Right cardiac atrium (tissue), 5 donors: ENCODE measurements at regions not wholly inside any gene's neighbourhood (a gene's known extent, or its start where the extent isn't known, plus 50 kb on each side); places are given as distances from the start of the nearest gene placed in this dataset.

Source experiments
- ATAC-seq, 2 donors: fragments of 200-7000 bp; cut with Tn5 transposase; one replicate each; pipeline versions ENCODE4 v1.8.0 to v1.9.1; 2020; ENCODE audit warnings: moderate library complexity in 2 of 2, mild to moderate bottlenecking in 1 of 2
- DNase-seq, 3 donors: peaks; one replicate each; pipeline ENCODE4 v3.0.0-alpha.2; 2020
- H3K27ac ChIP-seq: one replicate; pipeline ENCODE4 v1.5.1; 2013; ENCODE audit warnings: mild to moderate bottlenecking, low read length, control low read depth, moderate library complexity
- H3K27me3 ChIP-seq: one replicate; pipeline ENCODE4 v1.6.1; 2013; ENCODE audit not compliant: control insufficient read depth, insufficient read depth
- H3K4me1 ChIP-seq: one replicate; pipeline ENCODE4 v1.6.1; 2013; ENCODE audit warnings: low read length; ENCODE audit not compliant: control insufficient read depth, insufficient read depth
- H3K4me3 ChIP-seq: one replicate; pipeline ENCODE4 v1.5.1; 2013; ENCODE audit warnings: low read length, control low read depth
- H3K9me3 ChIP-seq: one replicate; pipeline ENCODE4 v1.6.1; 2013; ENCODE audit warnings: low read length; ENCODE audit not compliant: control insufficient read depth
- WGBS: extraction: QIAGEN DNeasy Blood & Tissue Kit; methylation state at CpG from one replicate; pipeline ENCODE4 v1.1.7; 2013; 5-methylcytosine and 5-hydroxymethylcytosine counted together
- intact Hi-C, 4 donors: fragments of 100-400 bp; cut with DNase I; formaldehyde crosslinking; loops; one replicate each; pipeline versions ENCODE4 v1.11.0 to v1.14.0; 2022 to 2023
- donor health status: healthy with polysubstance abuse.
- donor health status: DM: no; HTN: yes; CAD: no.
- donor health status: DM: no; HTN: no; CAD: no.
- donor health status: DM: no; HTN: yes; CAD: no; lungs with severe emphysema.
- donor health status: DM: yes; HTN: yes; CAD: no.

DNA sequence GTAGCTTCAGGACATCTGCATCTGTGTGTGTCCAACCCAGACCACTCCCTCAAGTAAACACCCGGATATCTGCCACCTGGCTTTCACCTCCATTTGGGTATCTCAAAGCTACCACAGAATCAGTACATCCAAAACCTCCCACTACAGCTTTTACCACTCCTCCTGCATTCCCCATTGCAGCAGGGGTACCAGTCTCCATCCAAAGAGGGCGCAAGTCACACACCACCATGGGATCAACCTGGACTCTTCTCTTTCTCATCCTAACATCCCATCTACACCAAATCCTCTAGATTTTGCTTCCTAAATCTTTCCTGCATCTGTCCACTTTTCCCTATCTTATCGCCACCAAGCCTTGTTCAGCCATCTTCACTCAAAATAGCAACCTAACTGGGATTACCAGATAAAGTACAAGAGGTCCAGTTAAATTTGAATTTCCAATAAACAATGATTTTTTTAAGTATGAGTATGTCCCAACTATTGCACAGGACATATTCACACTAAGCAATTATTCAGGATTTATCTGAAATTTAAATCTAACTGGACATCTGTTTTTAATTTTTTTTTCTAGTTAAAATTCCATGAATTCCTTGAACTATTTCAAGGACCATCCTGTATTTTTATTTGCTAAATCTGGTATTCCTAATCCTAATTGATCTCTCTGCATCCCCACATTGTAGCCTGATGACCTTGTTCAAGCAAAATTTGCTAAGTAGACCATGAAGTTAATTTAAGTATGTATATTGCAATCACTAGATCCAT, 164.3 kb upstream of the MLN start:
- intact Hi-C loops = no loop called here
- Histone ChIP-seq H3K27ac (no peak overlapping the region), H3K27me3 (no peaks in the 10 kb centered on the region), H3K4me1 (no peaks in the 10 kb centered on the region), H3K4me3 (no peak overlapping the region), H3K9me3 (no peaks in the 10 kb centered on the region)
- ATAC-seq (no peak), DNase-seq (no peak)
- WGBS = 34% methylated on average over 3 of the region's 3 CpGs

DNA sequence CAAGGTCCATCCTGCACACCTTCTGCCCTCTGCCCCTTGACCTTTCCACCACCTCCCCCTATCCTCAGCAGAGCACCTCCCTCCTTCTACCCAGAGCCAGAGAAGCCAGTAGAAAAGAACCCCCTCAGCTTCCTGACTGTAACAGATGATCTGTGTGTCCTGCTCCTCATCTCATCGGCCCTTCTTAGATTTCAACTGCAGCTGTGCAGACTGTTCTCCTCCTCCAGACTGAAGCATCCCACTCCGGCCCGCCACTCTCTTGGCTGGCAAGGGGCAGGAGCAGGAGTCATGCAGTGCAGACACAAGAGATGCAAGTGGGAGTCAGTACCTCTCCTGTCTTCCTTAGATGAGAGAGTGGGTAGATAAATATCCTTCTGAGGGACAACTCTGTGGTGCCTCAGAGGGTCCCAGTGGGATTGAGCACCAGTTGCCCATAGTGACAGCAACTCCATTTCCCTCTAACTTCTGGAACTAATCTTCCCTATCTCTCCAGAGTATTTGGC, 163.5 kb upstream of the MLN start:
- H3K27me3 ChIP-seq = no peaks in the 10 kb centered on the region

DNA sequence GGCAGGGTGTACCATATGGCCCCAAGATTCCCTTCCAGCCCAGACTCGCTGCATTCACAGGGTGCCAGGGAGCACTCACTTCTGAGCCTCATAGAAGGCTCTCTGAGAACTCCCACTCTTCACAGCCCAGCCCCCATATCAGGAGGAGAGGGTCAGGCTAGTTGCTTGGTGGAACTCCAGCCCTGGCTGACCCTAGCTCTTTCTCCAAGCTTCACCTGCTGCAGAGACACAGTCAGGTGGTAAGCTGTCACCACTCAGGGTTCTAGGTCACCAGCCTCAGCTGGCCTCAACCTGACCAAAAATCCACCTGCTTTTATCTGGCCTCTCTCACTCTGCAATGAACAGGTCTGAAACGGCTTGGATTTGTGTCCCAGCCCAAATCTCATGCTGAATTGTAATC, 162.7 kb upstream of the MLN start:
- Histone ChIP-seq H3K9me3 (no peaks in the 10 kb centered on the region), H3K27me3 (no peaks in the 10 kb centered on the region), H3K4me3 (no peak overlapping the region), H3K27ac (no peak overlapping the region), H3K4me1 (no peaks in the 10 kb centered on the region)
- DNase-seq = no peak
- no peak for ATAC-seq
- WGBS = 70% methylated on average over 2 of the region's 2 CpGs
- intact Hi-C loops = no loop called here

More for the DNA sequence above, 163.5 kb upstream of the MLN start:
- no peak for DNase-seq
- ATAC-seq = no peak
- intact Hi-C loops = no loop called here
- H3K27ac ChIP-seq = no peak overlapping the region
- no peaks in the 10 kb centered on the region for H3K4me1 ChIP-seq
- H3K9me3 ChIP-seq = no peaks in the 10 kb centered on the region
- no peak overlapping the region for H3K4me3 ChIP-seq
- 48% methylated on average over 3 of the region's 3 CpGs for WGBS

DNA sequence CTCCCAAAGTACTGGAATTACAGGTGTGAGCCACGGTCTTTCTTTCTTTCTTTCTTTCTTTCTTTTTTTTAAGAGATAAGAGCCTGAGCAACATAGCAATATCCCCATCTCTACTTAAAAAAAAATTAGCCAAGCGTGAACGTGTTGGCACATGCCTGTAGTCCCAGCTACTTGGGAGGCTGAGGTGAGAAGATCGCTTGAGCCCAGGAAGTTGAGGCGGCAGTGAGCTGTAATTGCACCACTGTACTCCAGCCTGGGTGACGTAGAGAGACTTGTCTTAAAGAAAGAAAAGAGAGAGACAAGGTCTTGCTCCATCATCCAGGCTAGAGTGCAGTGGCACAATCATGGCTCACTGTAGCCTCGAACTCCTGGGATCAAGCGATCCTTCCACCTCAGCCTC, 162.0 kb upstream of the MLN start:
- Histone ChIP-seq H3K4me1 (no peaks in the 10 kb centered on the region), H3K9me3 (no peaks in the 10 kb centered on the region), H3K27me3 (no peaks in the 10 kb centered on the region), H3K27ac (no peak overlapping the region), H3K4me3 (no peak overlapping the region)
- intact Hi-C loops = no loop called here
- 86% methylated on average over 8 of the region's 8 CpGs for WGBS
- ATAC-seq (no peak), DNase-seq (no peak)

DNA sequence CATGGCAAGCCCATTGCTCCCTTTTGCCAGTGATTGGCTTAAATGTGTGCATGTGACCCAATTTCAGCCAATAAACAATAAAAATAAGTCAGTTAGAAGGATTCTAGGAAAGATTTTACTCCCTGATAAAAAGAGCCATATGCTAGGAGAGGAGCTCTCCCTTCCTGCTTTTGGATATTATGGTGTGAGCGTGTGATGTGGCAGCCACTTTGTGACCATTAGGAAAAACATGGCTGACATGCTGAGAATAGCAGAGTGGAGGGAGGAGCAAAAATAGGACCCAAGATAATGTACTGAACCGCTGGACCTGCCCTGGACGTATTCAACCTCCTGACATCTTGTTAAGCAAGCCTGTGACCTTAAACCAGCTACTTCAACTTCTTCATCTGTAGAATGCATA, 160.6 kb upstream of the MLN start:
- no peaks in the 10 kb centered on the region for H3K27me3 ChIP-seq
- H3K9me3 ChIP-seq = no peaks in the 10 kb centered on the region
- no peaks in the 10 kb centered on the region for H3K4me1 ChIP-seq
- DNase-seq = no peak
- intact Hi-C loops = no loop called here
- no peak overlapping the region for H3K4me3 ChIP-seq
- 85% methylated on average over 3 of the region's 3 CpGs for WGBS
- no peak for ATAC-seq
- H3K27ac ChIP-seq = no peak overlapping the region

DNA sequence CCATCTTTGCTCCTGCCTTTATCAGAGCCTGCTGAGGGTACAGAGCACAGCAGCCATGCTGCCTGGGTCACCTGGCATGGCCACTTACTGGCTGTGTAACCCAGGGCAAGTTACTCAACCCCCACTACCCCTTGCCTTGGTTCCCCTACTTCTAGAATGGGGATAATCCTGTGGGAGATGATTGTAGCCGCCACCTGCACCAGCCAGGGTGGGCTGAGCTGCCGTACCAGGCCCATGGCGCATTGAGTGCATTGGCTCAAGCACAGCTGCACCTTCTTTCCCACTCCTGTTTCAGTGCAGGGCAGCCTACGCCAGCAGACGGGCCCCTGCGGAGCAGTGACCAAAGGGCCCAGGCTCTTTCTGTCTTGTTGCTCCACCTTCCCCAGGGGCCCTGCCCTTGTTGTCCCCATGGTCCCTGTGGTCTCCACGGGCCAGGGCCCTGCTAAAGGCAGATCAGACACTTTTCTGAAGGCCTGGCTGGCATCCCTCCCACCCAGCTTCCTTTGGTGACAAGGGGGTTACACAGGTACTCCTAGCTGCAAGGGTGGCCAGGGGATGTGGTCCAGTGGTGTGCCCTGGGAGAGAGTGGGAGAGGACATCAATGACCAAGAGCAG, 159.4 kb upstream of the MLN start:
- 91% methylated on average over 7 of the region's 7 CpGs for WGBS
- Histone ChIP-seq H3K4me1 (no peaks in the 10 kb centered on the region), H3K4me3 (no peak overlapping the region), H3K9me3 (no peaks in the 10 kb centered on the region), H3K27ac (no peak overlapping the region), H3K27me3 (no peaks in the 10 kb centered on the region)
- DNase-seq (no peak), ATAC-seq (no peak)
- intact Hi-C loops = no loop called here

DNA sequence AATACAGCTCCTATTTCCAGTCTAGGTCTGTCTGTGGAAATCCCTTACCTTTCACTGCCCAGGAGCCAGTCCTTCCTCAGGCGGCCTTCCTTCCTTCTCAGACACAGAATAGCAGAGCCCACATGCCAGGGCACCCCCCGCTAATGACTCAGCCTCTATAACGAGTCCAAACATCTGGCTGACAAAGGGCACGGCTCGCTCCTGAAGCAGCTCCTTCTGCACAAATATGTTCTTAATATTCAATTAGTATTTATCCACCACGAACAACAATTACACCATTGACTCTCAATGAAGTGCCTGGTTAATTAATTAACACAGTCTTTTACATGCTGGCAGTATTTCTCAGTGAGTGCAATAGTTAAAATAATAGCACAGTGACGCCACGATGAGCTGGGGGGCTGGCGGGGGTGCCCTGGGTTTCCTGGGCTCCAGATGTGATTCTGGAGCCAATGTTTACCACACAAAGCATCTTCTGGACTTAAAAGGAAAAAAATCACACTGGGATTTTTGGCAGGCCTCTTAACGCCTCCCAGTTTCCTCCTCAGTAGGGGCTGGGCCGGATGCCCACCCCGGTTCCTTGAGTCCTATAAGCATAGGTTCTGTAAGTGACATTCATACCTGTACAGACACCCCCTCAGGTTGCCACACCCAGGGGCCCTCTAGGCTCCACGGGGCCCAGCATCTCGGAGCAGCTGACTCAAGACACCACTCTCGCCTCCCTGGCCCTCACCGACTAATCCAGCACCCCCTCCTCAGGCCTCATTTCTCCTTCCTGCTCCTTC, 158.6 kb upstream of the MLN start:
- H3K27ac ChIP-seq = no peak overlapping the region
- no peaks in the 10 kb centered on the region for H3K27me3 ChIP-seq
- 69% methylated on average over 16 of the region's 16 CpGs for WGBS
- no peak overlapping the region for H3K4me3 ChIP-seq
- ATAC-seq (no peak), DNase-seq (no peak)
- intact Hi-C loops = no loop called here
- H3K4me1 ChIP-seq = no peaks in the 10 kb centered on the region
- H3K9me3 ChIP-seq = no peaks in the 10 kb centered on the region

DNA sequence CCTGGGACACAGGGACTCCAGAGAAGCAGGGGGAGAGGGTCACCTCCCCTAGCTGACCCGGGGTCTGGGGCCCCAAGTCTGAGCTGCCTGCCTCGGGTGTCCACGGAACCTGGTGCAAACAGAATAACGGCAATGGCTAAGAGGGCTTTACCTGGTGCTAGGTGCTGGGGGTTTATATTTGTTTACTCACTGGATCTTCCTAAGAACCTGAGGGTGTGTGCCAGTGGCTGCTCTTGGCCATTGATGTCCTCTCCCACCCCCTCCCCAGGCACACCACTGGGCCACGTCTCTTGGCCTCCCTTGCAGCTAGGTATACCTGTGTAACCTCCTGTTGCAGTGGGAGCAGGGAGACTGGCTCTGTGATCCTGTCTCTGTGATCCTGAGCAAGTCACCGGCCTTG, 157.9 kb upstream of the MLN start:
- intact Hi-C loops = no loop called here
- Histone ChIP-seq H3K4me1 (no peaks in the 10 kb centered on the region), H3K9me3 (no peaks in the 10 kb centered on the region), H3K27ac (no peak overlapping the region), H3K4me3 (no peak overlapping the region), H3K27me3 (no peaks in the 10 kb centered on the region)
- DNase-seq (no peak), ATAC-seq (no peak)
- WGBS = 87% methylated on average over 6 of the region's 6 CpGs

DNA sequence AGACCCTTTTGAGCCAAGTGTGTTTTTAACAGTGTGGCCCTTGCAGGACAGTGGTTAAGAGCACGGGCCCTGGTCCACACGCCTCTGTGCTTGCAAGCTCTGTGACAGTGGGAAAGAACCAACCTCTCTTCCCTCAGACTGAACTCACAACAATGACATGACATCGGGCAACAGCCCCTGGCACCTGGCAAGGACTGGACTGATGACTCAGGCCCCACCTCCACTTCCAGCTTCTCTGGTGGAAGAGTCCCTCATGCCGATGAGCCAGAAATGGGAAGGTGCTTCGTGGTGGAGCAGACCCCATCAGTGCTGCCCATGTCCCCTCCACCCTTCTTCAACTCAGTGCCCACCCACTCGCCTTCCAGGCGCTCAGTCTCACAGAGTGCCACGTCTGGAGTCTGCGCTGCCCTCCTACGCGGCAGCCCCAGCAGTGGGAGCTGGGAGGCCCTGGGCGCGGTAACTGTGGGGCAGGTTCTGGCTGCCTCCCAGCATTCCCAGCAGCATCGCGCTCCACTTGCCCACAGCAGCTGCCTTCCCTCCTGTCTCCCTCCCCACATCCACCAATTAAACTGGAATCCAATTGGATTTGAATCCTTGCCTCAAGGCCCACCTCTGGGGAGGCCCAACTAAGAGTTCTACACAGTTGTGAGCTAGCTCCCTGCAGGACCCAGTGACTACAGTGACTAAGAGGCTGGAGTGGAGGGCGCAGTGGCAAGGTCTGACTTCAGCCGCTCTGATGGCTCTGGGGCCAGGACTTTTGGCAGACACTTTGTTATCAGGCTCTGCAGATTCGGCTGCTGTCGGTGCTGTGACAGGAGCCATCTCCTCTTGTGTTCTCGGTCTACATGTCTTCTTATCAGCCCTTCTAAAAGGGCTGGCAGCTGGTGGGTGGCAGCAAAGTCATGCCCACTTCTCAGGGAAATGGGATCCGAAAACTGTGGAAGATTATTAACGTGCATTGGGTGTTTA, 156.8 kb upstream of the MLN start:
- DNase-seq = peak in 1 of 3 donors; percentile 51
- Histone ChIP-seq H3K27me3 (no peaks in the 10 kb centered on the region), H3K4me3 (no peak overlapping the region), H3K27ac (no peak overlapping the region), H3K4me1 (no peaks in the 10 kb centered on the region), H3K9me3 (no peaks in the 10 kb centered on the region)
- ATAC-seq = peak; percentile 32 to 49
- WGBS = 65% methylated on average over 22 of the region's 22 CpGs
- intact Hi-C loops = no loop called here

DNA sequence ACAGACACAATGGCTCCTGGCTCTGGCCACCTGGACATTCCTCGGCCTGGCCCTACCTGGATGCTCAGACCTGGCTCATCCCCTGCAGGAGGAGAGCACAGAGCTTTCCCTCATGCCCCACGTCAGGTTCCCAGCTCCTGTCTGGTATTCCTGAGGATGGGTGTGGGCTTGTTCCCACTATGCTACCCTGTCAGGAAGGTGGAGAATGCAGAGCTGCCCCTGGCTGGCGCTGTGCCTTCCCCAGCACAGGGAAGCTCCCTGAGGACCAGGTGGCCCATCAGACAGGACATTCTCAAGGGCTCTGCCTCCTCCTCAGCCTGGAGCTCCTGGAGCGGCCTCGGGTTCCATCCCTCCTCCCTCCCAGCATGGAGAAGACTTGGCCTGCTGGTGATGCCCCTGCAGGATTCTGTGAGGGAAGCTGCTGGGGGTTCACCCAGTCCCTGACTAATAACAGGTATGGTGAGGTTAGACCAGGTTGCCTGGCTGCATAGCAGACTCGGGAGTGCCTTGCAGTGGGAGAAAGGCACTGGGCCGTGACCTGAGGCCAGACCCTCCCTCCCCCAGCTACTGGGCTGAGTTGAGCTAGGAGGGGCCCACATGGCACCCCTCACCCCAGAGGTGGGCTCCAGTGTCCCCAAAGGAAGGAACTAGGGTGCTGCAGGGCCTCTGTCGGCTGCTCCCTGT, 156.0 kb upstream of the MLN start:
- DNase-seq (no peak), ATAC-seq (no peak)
- Histone ChIP-seq H3K27me3 (no peaks in the 10 kb centered on the region), H3K9me3 (no peaks in the 10 kb centered on the region), H3K4me3 (no peak overlapping the region), H3K27ac (no peak overlapping the region), H3K4me1 (no peaks in the 10 kb centered on the region)
- 84% methylated on average over 8 of the region's 8 CpGs for WGBS
- intact Hi-C loops = no loop called here
